ENCODE measurements at regions not wholly inside any gene's neighbourhood (a gene's known extent, or its start where the extent isn't known, plus 50 kb on each side); places are given as distances from the start of the nearest gene placed in this dataset.

- H3K4me3 ChIP-seq (ENCODE audit: low read depth, low read length): no peak overlapping the region
- no peak for TF ChIP-seq CTCF (IDR thresholded peaks at IDR 0.05; ENCODE audit: low read depth, low read length)
Observed at GRCh38 chr13:31416066-31416465, 216.3 kb downstream of the B3GLCT start.

GRCh38 chr13:31418186-31418585 lies 218.4 kb downstream of the B3GLCT start:
- TF ChIP-seq CTCF (IDR thresholded peaks at IDR 0.05; ENCODE audit: low read depth, low read length): no peak
- H3K4me3 ChIP-seq (ENCODE audit: low read depth, low read length): no peak overlapping the region

GRCh38 chr13:31421756-31422155 lies 222.0 kb downstream of the B3GLCT start:
- H3K4me3 ChIP-seq (ENCODE audit: low read depth, low read length): no peak overlapping the region
- no peak for TF ChIP-seq CTCF (IDR thresholded peaks at IDR 0.05; ENCODE audit: low read depth, low read length)

- H3K4me3 ChIP-seq (ENCODE audit: low read depth, low read length): no peak overlapping the region
- peak; percentile 95 for TF ChIP-seq CTCF (IDR thresholded peaks at IDR 0.05; ENCODE audit: low read depth, low read length)
Observed at GRCh38 chr13:31424130-31424729, 224.5 kb downstream of the B3GLCT start.

GRCh38 chr13:31426395-31426794 lies 226.6 kb downstream of the B3GLCT start:
- no peak for TF ChIP-seq CTCF (IDR thresholded peaks at IDR 0.05; ENCODE audit: low read depth, low read length)
- H3K4me3 ChIP-seq (ENCODE audit: low read depth, low read length): no peak overlapping the region

DNA sequence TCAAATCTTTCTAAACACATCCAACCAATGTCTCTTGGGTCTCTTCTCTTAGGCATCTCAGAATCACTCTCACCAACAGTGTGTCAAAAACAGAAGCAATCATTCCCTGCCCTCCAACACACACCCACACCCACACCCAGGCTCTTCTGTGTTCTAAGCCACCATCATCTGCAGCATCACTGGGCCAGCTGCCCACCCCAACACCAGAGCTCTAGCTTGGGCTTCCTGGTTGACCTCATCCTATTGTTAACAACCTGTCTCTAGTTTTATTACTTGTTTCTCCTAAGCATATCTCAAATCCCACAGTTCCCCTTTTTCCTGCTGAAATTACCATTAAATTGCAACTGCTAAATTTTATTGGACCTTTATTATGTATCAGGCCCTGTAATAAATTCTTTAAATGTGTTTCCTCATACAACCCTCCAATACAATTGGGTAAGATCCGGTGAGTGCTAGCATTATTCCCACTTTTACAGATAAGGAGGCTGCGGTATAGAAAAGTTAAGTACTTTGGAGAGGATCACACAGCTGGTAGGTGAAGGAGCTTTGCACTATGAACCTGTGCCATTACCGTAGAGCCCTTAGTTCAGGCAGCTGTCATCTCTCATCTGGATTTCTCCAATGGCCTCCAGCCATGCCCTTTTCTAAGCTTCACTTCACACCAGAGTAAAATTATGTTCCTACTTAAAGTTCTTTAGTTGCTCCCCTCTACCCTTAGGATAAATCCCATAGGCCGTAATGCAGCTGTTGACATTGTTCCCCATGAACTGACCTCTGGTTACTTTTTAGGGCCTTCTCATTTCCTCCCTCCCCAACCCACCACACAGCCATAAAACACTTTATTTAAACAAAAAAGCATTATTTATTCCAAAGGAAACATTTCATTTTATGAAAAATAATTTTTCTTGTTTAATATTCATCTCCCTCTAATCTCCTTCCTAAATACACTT lies 227.7 kb downstream of the B3GLCT start:
- TF ChIP-seq CTCF (IDR thresholded peaks at IDR 0.05; ENCODE audit: low read depth, low read length): no peak
- no peak overlapping the region for H3K4me3 ChIP-seq (ENCODE audit: low read depth, low read length)

- no peak overlapping the region for H3K4me3 ChIP-seq (ENCODE audit: low read depth, low read length)
- TF ChIP-seq CTCF (IDR thresholded peaks at IDR 0.05; ENCODE audit: low read depth, low read length): peak; percentile 55
Observed at GRCh38 chr13:31431722-31432137, 232.0 kb downstream of the B3GLCT start.
